GM19468 (cell line): ENCODE measurements at regions not wholly inside any gene's neighbourhood (a gene's known extent, or its start where the extent isn't known, plus 50 kb on each side); places are given as distances from the start of the nearest gene placed in this dataset.

Experiments used
- ATAC-seq: cut with Tn5 transposase; IDR thresholded peaks from one replicate; pipeline ENCODE4 v1.9.1; 2021; ENCODE audit warnings: mild to moderate bottlenecking, moderate library complexity, moderate number of reproducible peaks; ENCODE audit not compliant: unreplicated experiment; ENCODE audit errors: extremely low read depth

DNA sequence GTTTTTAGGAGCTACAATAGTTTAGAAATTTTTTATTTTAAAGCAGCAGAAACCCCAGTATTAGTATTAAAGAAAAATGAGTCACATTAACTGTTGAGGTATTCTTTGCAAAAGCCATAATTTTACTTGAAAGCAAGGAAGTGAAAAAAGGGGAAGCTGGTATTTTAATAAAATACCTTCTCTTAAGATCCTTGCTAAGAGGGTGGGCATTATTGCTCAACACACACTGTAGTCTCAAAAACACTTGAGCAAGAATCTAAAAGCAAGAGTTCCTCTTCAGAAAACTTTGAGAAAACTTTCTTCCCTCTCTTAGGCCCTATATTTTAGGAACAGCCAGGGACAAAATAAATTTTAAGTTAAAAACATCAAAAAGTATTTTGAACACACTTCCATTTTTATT, 259.4 kb upstream of the DIAPH2 start:
- no peak for ATAC-seq

DNA sequence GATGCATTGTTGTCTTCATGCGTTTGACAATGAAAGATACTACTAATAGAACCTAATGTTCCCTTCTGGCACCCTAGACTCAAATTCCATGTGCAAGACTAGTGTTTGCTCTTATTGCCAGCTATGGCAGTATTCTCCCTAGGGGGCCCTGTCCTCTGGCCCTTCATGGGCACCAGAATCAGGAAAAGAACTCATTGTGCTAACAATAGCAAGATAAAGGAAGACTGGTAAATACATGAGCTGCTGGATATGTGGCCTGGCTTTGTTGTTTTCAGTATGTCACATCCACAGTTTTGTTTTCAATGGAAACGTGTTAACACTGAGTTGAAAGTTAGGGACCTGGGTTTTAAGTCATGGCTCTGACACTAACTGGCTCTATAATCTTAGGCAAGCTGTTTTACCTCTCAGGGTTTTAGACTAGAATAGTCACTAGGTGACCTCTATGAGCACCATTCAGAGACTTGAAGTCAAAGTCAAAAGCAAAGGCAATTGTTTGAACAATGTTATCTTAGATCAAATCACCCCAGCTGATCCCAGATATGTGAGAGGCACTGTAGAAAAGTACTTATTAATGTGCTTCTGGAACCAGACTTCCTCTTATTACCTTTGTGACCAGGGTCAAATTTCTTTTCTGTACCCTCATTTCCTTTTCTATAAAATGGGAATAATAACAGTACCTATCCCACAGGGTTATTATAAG, 253.7 kb upstream of the DIAPH2 start:
- no peak for ATAC-seq

- ATAC-seq = no peak
These were observed 252.0 kb upstream of the DIAPH2 start for GRCh38 chrX:96432647-96433046.

DNA sequence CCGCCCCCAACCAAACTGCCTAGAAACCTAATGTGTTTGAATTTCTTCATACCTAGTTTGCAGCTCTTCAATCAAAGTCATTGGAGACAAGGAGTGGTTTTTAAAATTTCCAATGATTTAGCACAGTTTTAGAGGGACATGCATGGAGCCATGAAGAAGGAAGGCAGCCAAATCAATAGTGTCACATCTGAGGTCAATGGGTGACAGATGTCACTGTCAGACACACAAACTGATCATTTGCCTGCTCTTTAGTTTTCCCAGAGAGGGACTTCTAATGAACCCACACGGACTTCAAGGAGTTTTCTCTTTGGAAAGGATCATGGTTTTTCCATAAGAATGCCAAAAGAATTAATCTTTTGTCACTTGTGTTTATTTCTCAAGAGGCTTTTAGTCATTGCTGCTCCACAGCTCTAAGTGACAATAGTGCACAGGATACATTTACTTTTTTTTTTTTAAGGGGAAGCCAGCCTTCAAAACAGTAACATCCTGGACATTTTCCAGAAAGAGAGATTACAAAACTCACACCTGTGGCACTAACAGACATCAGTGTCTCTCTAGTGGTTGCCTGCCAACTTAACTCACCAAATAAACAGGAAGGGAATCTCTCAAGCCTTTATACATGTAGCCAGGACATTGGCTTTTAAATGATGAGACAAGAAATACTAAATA, 251.1 kb upstream of the DIAPH2 start:
- ATAC-seq = no peak

- ATAC-seq = no peak
These were observed 249.1 kb upstream of the DIAPH2 start for GRCh38 chrX:96435378-96436035.

GRCh38 chrX:96436105-96436504, 248.5 kb upstream of the DIAPH2 start:
- no peak for ATAC-seq

DNA sequence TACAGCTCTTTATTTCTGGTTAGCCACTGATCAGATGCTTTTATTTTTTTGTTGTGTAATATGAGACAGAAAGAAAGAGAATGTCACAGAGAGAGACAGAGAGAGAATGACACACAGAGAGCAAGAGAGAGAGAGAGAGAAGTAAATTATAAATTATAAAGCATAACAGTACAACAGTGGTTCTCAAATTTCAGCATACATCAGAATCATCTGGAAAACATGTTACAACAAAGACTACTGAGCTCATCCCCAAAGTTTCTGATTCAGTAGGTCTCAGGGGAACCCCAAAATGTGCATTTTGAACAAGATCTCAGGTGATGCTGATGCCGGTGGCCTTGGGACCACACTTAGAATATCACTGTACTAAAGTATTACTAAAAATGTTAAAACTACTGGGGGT, 245.8 kb upstream of the DIAPH2 start:
- no peak for ATAC-seq

DNA sequence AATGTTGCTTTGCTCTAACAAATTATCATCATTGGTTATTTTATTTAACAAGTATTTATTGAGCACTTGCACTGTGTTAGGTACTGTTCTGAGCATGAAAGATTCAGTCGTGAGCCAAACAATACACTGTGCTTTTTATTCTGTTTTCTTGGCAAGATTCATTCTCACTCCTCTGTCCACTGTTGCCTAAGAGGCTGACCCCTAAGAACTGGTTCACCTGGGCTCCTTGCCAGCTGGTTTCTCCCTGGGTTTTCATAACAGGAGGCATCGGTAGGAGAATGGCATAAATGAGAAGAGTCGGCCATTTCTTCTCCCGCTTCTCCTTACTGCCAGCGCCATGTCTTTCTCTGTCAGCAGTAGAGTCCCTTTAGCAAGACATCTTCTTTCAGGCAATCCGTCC, 243.7 kb upstream of the DIAPH2 start:
- ATAC-seq = no peak

DNA sequence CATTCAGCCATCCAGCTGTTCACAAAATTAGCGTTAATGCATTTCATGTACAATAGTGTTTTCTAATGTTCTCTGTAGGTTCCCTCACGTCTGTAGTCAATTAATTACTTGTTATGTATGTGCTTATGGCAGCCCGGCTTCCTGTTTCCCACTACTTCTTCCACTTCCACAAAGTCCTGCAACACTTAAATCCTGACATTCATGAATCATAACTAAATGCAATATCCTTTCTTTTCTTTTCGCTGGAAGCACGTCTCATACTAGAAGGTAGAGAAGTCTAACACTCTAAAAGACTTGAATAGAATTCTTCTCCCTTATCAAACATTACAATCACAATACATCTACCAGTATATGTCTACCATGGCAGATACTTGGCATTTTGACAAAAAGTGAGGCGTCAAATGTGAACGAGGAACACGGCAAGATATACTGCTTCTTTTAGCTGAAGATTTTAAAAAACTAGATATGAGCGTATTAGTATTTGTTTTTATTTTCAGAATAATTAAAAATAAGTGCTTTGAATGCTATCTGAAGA, 239.0 kb upstream of the DIAPH2 start:
- ATAC-seq = no peak

DNA sequence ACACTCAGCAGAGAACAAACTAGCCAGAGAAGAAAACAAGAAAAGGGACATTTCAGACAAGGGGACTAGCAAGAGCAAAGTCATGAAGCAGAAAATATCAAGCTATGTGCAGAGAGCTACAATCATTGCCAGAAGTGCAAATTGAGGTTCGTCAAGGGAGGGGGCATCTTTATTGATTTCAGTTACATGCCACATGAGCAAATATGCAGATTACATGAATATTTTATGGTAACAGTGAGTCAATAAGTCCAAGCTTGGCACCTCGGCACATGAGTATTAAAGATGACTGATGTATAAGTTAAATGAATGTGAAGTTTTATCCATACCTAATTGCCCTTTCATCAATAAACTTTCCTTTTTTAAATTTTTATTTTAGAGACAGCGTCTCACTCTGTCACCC, 238.1 kb upstream of the DIAPH2 start:
- no peak for ATAC-seq

DNA sequence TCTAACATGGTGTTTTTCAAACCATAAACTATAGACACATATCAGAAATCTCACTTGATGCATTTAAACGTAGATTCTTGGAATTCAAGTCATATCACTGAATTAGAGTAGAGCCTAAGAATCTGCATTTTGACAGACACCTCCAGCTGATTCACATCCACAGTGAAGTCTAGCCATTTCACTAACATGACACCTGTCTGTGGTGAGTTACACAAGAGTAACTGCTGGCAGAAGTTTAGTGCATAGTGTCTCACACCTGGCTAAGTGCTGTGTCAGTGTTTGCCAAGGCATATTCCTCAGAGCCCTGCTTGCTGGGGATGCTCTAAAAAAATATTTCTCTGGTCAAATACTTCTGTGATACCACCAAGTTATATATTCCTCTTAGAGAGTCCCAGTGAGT, 237.5 kb upstream of the DIAPH2 start:
- no peak for ATAC-seq

- no peak for ATAC-seq
These were observed 235.5 kb upstream of the DIAPH2 start for GRCh38 chrX:96449191-96449590.

- no peak for ATAC-seq
These were observed 234.7 kb upstream of the DIAPH2 start for GRCh38 chrX:96449896-96450295.

DNA sequence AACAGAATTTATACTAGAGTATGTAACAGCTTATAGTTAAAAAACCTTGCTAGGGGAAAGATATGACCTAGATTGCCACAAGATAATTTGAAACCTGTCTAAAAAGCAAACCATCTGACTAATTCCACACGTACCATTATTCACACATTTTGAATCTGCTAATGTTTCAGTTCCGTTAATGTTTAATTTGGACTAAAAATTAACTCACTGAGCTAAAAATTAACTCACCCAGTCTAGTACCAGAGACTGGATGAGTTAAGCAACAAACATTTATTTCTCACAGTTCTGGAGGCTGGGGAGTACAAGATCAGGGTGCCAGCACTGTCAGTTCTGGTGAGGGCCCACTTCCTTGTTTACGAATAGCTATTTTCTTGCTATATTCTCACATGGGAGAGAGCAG, 231.5 kb upstream of the DIAPH2 start:
- ATAC-seq = peak; percentile 70

- ATAC-seq = no peak
These were observed 229.6 kb upstream of the DIAPH2 start for GRCh38 chrX:96455078-96455477.

GRCh38 chrX:96464880-96465558, 219.6 kb upstream of the DIAPH2 start:
- no peak for ATAC-seq

DNA sequence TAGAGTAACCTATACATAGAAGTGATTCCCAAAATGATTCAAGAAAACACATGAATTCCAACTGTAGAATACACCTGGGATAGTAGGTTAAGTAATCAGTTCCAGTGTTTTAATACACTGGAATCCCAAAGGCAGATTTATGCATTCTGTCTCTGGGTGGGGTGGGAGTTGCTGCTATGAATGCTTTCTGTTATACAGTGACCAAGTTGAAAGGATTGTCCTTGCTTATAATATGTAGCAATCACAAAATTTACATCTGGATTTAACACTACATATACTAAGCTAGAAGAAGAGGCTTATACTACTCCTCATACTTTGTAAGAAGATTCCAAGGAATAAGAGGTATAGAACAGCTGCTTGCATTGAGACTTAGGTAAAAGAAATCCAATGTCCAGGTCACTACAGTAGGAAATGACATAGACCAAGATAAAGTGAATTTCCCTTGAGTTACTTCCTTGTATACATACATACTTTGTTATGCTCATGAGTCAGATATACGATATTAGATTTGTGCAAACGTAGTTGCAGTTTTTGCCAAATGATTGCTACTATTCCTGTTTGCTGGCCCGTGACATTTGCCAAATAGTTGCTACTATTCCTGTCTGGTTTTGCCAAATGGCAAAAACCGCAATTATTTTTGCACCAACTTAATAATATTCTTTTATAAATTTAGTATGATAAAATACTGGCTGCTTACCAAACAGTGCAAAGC, 210.5 kb upstream of the DIAPH2 start:
- ATAC-seq = no peak

- no peak for ATAC-seq
These were observed 209.9 kb upstream of the DIAPH2 start for GRCh38 chrX:96474741-96475125.

GRCh38 chrX:96480081-96480480, 204.6 kb upstream of the DIAPH2 start:
- no peak for ATAC-seq

GRCh38 chrX:96481831-96482230, 202.8 kb upstream of the DIAPH2 start:
- no peak for ATAC-seq
